Caco-2 (cell line): ENCODE measurements at regions not wholly inside any gene's neighbourhood (a gene's known extent, or its start where the extent isn't known, plus 50 kb on each side); places are given as distances from the start of the nearest gene placed in this dataset.

Experiments used
- BruUV-seq: library from RNA; stranded (reverse); fragments of 400-500 nt; replicated peaks from 2 replicates; lab custom pipeline; 2021; lab: Mats Ljungman, UMichigan
- CTCF ChIA-PET: fragments of 300-600 bp; sonication (Branson Sonifier 250); formaldehyde crosslinking; loops from one replicate; lab custom pipeline; 2022; ENCODE audit warnings: antibody characterized with exemption; lab: Charles Lee
- POLR2A ChIA-PET: fragments of 300-600 bp; sonication (Branson Sonifier 250); formaldehyde crosslinking; loops from one replicate; lab custom pipeline; 2022; ENCODE audit warnings: antibody characterized with exemption; lab: Charles Lee
- DNase-seq, 2 experiments: peaks; one replicate each; pipeline versions ENCODE4 v3.0.0 to v3.0.0-alpha.2; 2020 to 2022
- H3K27me3 ChIP-seq: replicated peaks from 2 replicates; pipeline ENCODE4 v1.6.0; 2011; ENCODE audit warnings: low read length; ENCODE audit not compliant: control insufficient read depth, insufficient read depth
- H3K36me3 ChIP-seq: 2 replicates; pipeline ENCODE4 v1.5.1; 2011; ENCODE audit warnings: low read length; ENCODE audit not compliant: control insufficient read depth, insufficient read depth
- H3K4me1 ChIP-seq: fragments of 250-450 bp; sonication (Bioruptor Pico); 2 replicates; pipeline ENCODE4 v1.5.1; 2020; ENCODE audit warnings: mild to moderate bottlenecking
- H3K4me3 ChIP-seq: 2 replicates; pipeline ENCODE4 v1.5.1; 2011; ENCODE audit warnings: low read depth, mild to moderate bottlenecking, control low read depth, low read length
- H3K9me3 ChIP-seq: fragments of 250-450 bp; sonication (Bioruptor Pico); 2 replicates; pipeline ENCODE4 v1.5.1; 2020; ENCODE audit warnings: mild to moderate bottlenecking, moderate library complexity
- H3K27ac Mint-ChIP-seq: one replicate; pipeline ENCODE4 v1.8.0; 2022; ENCODE audit warnings: mixed read lengths; ENCODE audit not compliant: unreplicated experiment
- H3K27me3 Mint-ChIP-seq: one replicate; pipeline ENCODE4 v1.8.0; 2022; ENCODE audit warnings: mixed read lengths; ENCODE audit not compliant: insufficient read depth, unreplicated experiment
- H3K36me3 Mint-ChIP-seq: one replicate; pipeline ENCODE4 v1.8.0; 2022; ENCODE audit warnings: mild to moderate bottlenecking, mixed read lengths; ENCODE audit not compliant: insufficient read depth, unreplicated experiment
- H3K4me1 Mint-ChIP-seq: one replicate; pipeline ENCODE4 v1.8.0; 2022; ENCODE audit warnings: low read depth, mixed read lengths; ENCODE audit not compliant: unreplicated experiment
- H3K4me3 Mint-ChIP-seq: one replicate; pipeline ENCODE4 v1.8.0; 2022; ENCODE audit warnings: mild to moderate bottlenecking, moderate library complexity, mixed read lengths; ENCODE audit not compliant: unreplicated experiment
- H3K9me3 Mint-ChIP-seq: one replicate; pipeline ENCODE4 v1.8.0; 2022; ENCODE audit warnings: mixed read lengths; ENCODE audit not compliant: unreplicated experiment
- intact Hi-C: fragments of 100-400 bp; cut with micrococcal nuclease; formaldehyde crosslinking; loops from one replicate; pipeline ENCODE4 v1.10.0; 2022; ENCODE audit not compliant: unreplicated experiment
- TF ChIP-seq, protein P1 (sequence below), 2 experiments: fragments of 200-600 bp in 1 of 2; IDR thresholded peaks; 1 replicate in 1 of 2; 2 replicates in 1 of 2; pipeline versions ENCODE4 v1.5.1 to v1.8.0; 2011 to 2022; ENCODE audit warnings: antibody characterized with exemption in 1 of 2, control low read depth in 1 of 2, inconsistent platforms in 1 of 2, low read depth in 1 of 2, low read length in 1 of 2, mild to moderate bottlenecking in 1 of 2, moderate library complexity in 1 of 2; ENCODE audit not compliant: insufficient read depth in 1 of 2, severe bottlenecking in 1 of 2, unreplicated experiment in 1 of 2

DNA sequence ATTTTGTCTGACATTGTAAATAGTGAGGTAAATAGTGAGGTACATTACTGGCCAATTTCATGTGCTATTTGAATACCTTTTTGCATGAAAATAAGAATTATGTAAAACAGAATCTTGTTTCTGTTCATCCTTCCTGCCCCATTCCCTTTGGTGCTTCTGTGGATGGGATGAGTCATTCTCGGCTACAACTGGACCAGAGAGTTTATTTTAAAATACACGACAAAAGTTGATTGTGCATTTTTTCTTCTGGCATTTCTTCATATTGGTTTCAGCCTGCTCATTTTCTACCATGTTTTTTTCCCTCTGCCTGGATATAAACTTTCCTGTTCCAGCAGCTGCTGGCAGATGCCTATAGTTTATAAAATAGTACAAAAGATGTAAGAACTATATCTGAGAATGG, 107.5 kb downstream of the CYSLTR2 start:
- intact Hi-C loops: no loop called here

DNA sequence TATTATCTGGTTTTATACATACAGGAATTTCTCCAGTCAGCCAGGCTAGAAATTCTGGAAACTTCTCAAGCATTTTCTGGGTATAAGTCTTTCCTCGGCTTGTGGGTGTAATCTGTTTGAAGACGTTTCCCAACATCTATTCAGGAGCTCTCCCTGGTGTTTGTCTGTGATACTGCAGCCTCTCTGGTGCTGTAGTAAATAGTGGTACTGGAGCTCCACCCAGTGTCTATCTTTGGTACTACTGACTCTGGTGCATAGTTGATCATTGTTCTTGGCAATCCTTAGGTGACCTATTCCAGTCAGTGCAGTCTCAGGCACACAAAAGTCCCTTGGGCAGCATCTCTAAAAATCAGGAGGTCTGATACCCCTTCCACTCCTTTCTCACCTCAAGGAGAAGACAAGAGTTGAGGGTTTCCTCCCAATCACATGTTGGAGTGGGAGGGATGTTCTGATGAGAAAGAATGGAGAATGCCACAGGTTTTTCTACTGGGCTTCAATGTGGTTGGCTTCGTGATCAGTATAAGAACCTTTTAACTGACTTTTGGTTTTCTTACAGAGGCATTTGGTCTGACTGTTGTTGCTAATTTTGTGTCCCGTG, 115.5 kb downstream of the CYSLTR2 start:
- TF ChIP-seq, protein P1, sequence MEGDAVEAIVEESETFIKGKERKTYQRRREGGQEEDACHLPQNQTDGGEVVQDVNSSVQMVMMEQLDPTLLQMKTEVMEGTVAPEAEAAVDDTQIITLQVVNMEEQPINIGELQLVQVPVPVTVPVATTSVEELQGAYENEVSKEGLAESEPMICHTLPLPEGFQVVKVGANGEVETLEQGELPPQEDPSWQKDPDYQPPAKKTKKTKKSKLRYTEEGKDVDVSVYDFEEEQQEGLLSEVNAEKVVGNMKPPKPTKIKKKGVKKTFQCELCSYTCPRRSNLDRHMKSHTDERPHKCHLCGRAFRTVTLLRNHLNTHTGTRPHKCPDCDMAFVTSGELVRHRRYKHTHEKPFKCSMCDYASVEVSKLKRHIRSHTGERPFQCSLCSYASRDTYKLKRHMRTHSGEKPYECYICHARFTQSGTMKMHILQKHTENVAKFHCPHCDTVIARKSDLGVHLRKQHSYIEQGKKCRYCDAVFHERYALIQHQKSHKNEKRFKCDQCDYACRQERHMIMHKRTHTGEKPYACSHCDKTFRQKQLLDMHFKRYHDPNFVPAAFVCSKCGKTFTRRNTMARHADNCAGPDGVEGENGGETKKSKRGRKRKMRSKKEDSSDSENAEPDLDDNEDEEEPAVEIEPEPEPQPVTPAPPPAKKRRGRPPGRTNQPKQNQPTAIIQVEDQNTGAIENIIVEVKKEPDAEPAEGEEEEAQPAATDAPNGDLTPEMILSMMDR (IDR thresholded peaks at IDR 0.05; ENCODE audit: insufficient read depth in 1 of 2, low read depth in 1 of 2, low read length in 1 of 2, severe bottlenecking in 1 of 2, unreplicated experiment in 1 of 2): peak; percentile 99 to 100
- Histone ChIP-seq H3K9me3 (peaks cover 15% of the 10 kb centered on the region; the same call in 1 of the 2 replicates), H3K4me1 (no peaks in the 10 kb centered on the region), H3K36me3 (no peaks in the 10 kb centered on the region), H3K4me3 (no peak overlapping the region), H3K27me3 (no peaks in the 10 kb centered on the region; the same call in 1 of the 2 replicates)
- peak; percentile 85 to 88 for DNase-seq
- CTCF ChIA-PET: interaction anchor here (0.6 to 2.4 kb wide), 18 partner anchors 18 to 1795 kb away, joined by 3 to 31 read pairs (median 6); partner anchors contain the start of genes NUDT15 and RCBTB2
- Mint-ChIP-seq H3K4me1 (peaks cover 5% of the 10 kb centered on the region), H3K4me3 (no peak overlapping the region), H3K27ac (no peak overlapping the region), H3K27me3 (peaks cover 21% of the 10 kb centered on the region), H3K36me3 (no peaks in the 10 kb centered on the region), H3K9me3 (peaks cover 27% of the 10 kb centered on the region)
- no TSS peak for BruUV-seq
- intact Hi-C loops: loop anchor here (1.0 to 2.0 kb wide), 5 partner anchors 20 to 642 kb away; no protein-coding TSS in a partner anchor
- POLR2A ChIA-PET: no interaction called here

More for the DNA sequence above, 107.5 kb downstream of the CYSLTR2 start:
- Histone ChIP-seq H3K4me3 (no peak overlapping the region), H3K27me3 (no peaks in the 10 kb centered on the region; the same call in 1 of the 2 replicates), H3K36me3 (no peaks in the 10 kb centered on the region), H3K4me1 (no peaks in the 10 kb centered on the region), H3K9me3 (peaks cover 15% of the 10 kb centered on the region; the same call in 1 of the 2 replicates)
- Mint-ChIP-seq H3K9me3 (peaks cover 42% of the 10 kb centered on the region), H3K27ac (no peak overlapping the region), H3K4me3 (no peak overlapping the region), H3K4me1 (no peaks in the 10 kb centered on the region), H3K27me3 (peaks cover 12% of the 10 kb centered on the region), H3K36me3 (no peaks in the 10 kb centered on the region)
- no peak for DNase-seq
- ChIA-PET POLR2A (no interaction called here), CTCF (no interaction called here)
- no TSS peak for BruUV-seq
- TF ChIP-seq, protein P1 (IDR thresholded peaks at IDR 0.05; ENCODE audit: insufficient read depth in 1 of 2, low read depth in 1 of 2, low read length in 1 of 2, severe bottlenecking in 1 of 2, unreplicated experiment in 1 of 2): no peak

DNA sequence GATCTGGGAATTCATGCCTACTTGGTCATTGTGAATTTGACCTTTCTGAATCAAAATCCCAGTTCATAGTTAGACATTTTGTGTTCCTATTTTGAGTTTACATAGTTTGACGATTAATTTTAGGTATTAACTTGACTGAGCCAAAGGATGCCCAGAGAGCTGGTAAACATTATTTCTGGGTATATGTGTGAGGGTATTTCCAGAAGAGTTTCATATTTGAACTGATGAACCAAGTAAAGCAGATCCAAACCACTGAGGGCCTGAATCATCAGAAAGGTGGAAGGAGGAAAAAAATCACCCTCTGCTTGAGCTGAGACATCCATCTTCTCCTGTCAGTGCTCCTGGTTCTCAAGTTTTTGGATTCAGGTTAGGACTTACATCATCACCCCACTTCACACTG, 116.6 kb downstream of the CYSLTR2 start:
- peaks cover 7% of the 10 kb centered on the region; the same call in 1 of the 2 replicates for H3K9me3 ChIP-seq
- intact Hi-C loops: no loop called here
- Mint-ChIP-seq H3K27me3 (peaks cover 26% of the 10 kb centered on the region), H3K4me3 (no peak overlapping the region), H3K27ac (no peak overlapping the region), H3K36me3 (no peaks in the 10 kb centered on the region), H3K9me3 (peaks cover 18% of the 10 kb centered on the region), H3K4me1 (peaks cover 5% of the 10 kb centered on the region)
- TF ChIP-seq, protein P1 (IDR thresholded peaks at IDR 0.05; ENCODE audit: insufficient read depth in 1 of 2, low read depth in 1 of 2, low read length in 1 of 2, severe bottlenecking in 1 of 2, unreplicated experiment in 1 of 2): no peak
- peaks cover 4% of the 10 kb centered on the region for H3K27me3 ChIP-seq
- no peaks in the 10 kb centered on the region for H3K4me1 ChIP-seq
- DNase-seq: no peak
- ChIA-PET CTCF (interaction anchor here (2.4 kb wide), 1 partner anchor 175 kb away, joined by 31 read pairs; no protein-coding TSS in a partner anchor), POLR2A (no interaction called here)
- H3K4me3 ChIP-seq: no peak overlapping the region
- BruUV-seq: no TSS peak
- H3K36me3 ChIP-seq: no peaks in the 10 kb centered on the region
